ENCODE measurements at regions not wholly inside any gene's neighbourhood (a gene's known extent, or its start where the extent isn't known, plus 50 kb on each side); places are given as distances from the start of the nearest gene placed in this dataset.
"Not testable (repeated sequence)": the region's sequence is repeated elsewhere in the genome, so short reads cannot be mapped to it uniquely, and the experiment has no call there.

GRCh38 chr4:118512870-118513269, 160.1 kb upstream of the PRSS12 start:
- H4K5ac ChIP-seq (ENCODE audit: low read depth, low read length); intact Hi-C loops (cut with micrococcal nuclease); H2BK20ac ChIP-seq (ENCODE audit: low read depth, low read length); H4K8ac ChIP-seq (ENCODE audit: low read depth in 2 of 2, low read length in 2 of 2); CTCF ChIA-PET; H3K4me1 ChIP-seq (ENCODE audit: control insufficient read depth, insufficient read depth, low read length); H2AFZ ChIP-seq (replicated peaks; ENCODE audit: low read length, poor library complexity); H2AK9ac ChIP-seq (replicated peaks; ENCODE audit: low read depth, low read length, poor library complexity); H3K9me3 ChIP-seq (ENCODE audit: control insufficient read depth, insufficient read depth, low read length); H3K4ac ChIP-seq (ENCODE audit: low read depth, low read length); dilution Hi-C loops (cut with HindIII; ENCODE audit: low sequenced_read_pairs, unreplicated experiment); H3K9ac ChIP-seq (ENCODE audit: low read depth, low read length); H3K79me1 ChIP-seq (ENCODE audit: low read depth in 1 of 2, low read length in 2 of 2); H3K23ac ChIP-seq (ENCODE audit: low read depth, low read length); H4K91ac ChIP-seq (ENCODE audit: insufficient read depth, low read depth, low read length); H3K4me3 ChIP-seq (ENCODE audit: insufficient read depth, low read depth, low read length); H2AK5ac ChIP-seq (ENCODE audit: low read depth, low read length); H3K27me3 ChIP-seq (ENCODE audit: control insufficient read depth, insufficient read depth, low read length); POLR2A ChIA-PET (ENCODE audit: unreplicated experiment); H2BK120ac ChIP-seq (ENCODE audit: low read depth, low read length); H3K18ac ChIP-seq (ENCODE audit: low read depth, low read length); H3K14ac ChIP-seq (replicated peaks; ENCODE audit: low read depth, low read length); H3K27ac ChIP-seq (ENCODE audit: insufficient read depth, low read length); H3K4me2 ChIP-seq (ENCODE audit: low read depth, low read length); H2BK15ac ChIP-seq (ENCODE audit: low read depth, low read length); H3K56ac ChIP-seq (ENCODE audit: extremely low read depth, insufficient read depth, low read length); H3K36me3 ChIP-seq (ENCODE audit: control insufficient read depth, insufficient read depth, low read length); H4K20me1 ChIP-seq (ENCODE audit: insufficient read depth, low read length); BruUV-seq (replicated peaks); H3K9me1 ChIP-seq (ENCODE audit: insufficient read depth, low read length); H2BK5ac ChIP-seq (ENCODE audit: low read depth, low read length, poor library complexity, severe bottlenecking): not testable (repeated sequence)
- in situ Hi-C loops (cut with MboI; ENCODE audit: low sequenced_read_pairs) = loop anchor here (25.0 kb wide), 1 partner anchor 226 kb away; no protein-coding TSS in a partner anchor
- no CpG with 5 or more reads among the region's 3 CpGs for WGBS, 2 experiments (ENCODE audit: extremely low coverage in 2 of 2, insufficient read length in 1 of 2)
- ATAC-seq (ENCODE audit: low read depth) (peak; percentile 68), DNase-seq (peak; percentile 70)

DNA sequence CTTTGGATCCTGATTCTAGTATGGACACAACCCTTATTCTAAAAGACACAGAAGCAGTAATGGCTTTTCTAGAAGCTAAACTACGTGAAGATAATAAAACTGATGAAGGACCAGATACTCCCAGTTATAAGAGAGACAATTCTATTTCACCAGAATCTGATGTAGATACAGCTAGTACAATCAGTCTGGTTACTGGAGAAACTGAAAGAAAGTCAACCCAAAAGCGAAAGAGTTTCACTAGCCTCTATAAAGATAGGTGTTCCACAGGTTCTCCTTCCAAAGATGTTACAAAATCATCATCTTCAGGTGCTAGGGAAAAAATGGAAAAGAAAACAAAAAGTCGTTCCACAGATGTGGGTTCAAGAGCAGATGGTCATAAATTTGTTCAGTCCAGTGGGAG, 161.5 kb upstream of the PRSS12 start:
- H2BK5ac ChIP-seq (ENCODE audit: low read depth, low read length, poor library complexity, severe bottlenecking); H2AFZ ChIP-seq (replicated peaks; ENCODE audit: low read length, poor library complexity); H3K9ac ChIP-seq (ENCODE audit: low read depth, low read length); H3K79me1 ChIP-seq (ENCODE audit: low read depth in 1 of 2, low read length in 2 of 2); H4K91ac ChIP-seq (ENCODE audit: insufficient read depth, low read depth, low read length); H3K9me3 ChIP-seq (ENCODE audit: control insufficient read depth, insufficient read depth, low read length); H3K14ac ChIP-seq (replicated peaks; ENCODE audit: low read depth, low read length); H4K8ac ChIP-seq (ENCODE audit: low read depth in 2 of 2, low read length in 2 of 2); H3K4ac ChIP-seq (ENCODE audit: low read depth, low read length); CTCF ChIA-PET; H2AK5ac ChIP-seq (ENCODE audit: low read depth, low read length); H3K27me3 ChIP-seq (ENCODE audit: control insufficient read depth, insufficient read depth, low read length); H4K5ac ChIP-seq (ENCODE audit: low read depth, low read length); H3K56ac ChIP-seq (ENCODE audit: extremely low read depth, insufficient read depth, low read length); H2BK20ac ChIP-seq (ENCODE audit: low read depth, low read length); H4K20me1 ChIP-seq (ENCODE audit: insufficient read depth, low read length); H2AK9ac ChIP-seq (replicated peaks; ENCODE audit: low read depth, low read length, poor library complexity); H2BK15ac ChIP-seq (ENCODE audit: low read depth, low read length); H3K18ac ChIP-seq (ENCODE audit: low read depth, low read length); dilution Hi-C loops (cut with HindIII; ENCODE audit: low sequenced_read_pairs, unreplicated experiment); BruUV-seq (replicated peaks); ATAC-seq (ENCODE audit: low read depth); H3K23ac ChIP-seq (ENCODE audit: low read depth, low read length); POLR2A ChIA-PET (ENCODE audit: unreplicated experiment); DNase-seq; H3K4me2 ChIP-seq (ENCODE audit: low read depth, low read length); H3K27ac ChIP-seq (ENCODE audit: insufficient read depth, low read length); H3K9me1 ChIP-seq (ENCODE audit: insufficient read depth, low read length); H3K36me3 ChIP-seq (ENCODE audit: control insufficient read depth, insufficient read depth, low read length); H3K4me1 ChIP-seq (ENCODE audit: control insufficient read depth, insufficient read depth, low read length); H2BK120ac ChIP-seq (ENCODE audit: low read depth, low read length); H3K4me3 ChIP-seq (ENCODE audit: insufficient read depth, low read depth, low read length); intact Hi-C loops (cut with micrococcal nuclease): not testable (repeated sequence)
- WGBS, 2 experiments (ENCODE audit: extremely low coverage in 2 of 2, insufficient read length in 1 of 2) = no CpG with 5 or more reads among the region's 3 CpGs
- in situ Hi-C loops (cut with MboI; ENCODE audit: low sequenced_read_pairs) = loop anchor here (25.0 kb wide), 1 partner anchor 227 kb away; no protein-coding TSS in a partner anchor

Measured in IMR-90 (cell line).